NCI-H146 (cell line): ENCODE measurements at regions not wholly inside any gene's neighbourhood (a gene's known extent, or its start where the extent isn't known, plus 50 kb on each side); places are given as distances from the start of the nearest gene placed in this dataset.
A peak's percentile ranks its signal among the peaks of the same experiment; 100 is the strongest.
"Not testable (repeated sequence)": the region's sequence is repeated elsewhere in the genome, so short reads cannot be mapped to it uniquely, and the experiment has no call there.

Experiments used
- DNase-seq: peaks from one replicate; lab custom pipeline; 2025; lab: John Stamatoyannopoulos, UW

- no peak for DNase-seq
Measured at GRCh38 chr2:71922499-71923142, 225.0 kb downstream of the CYP26B1 start.

- DNase-seq, result no peak
Measured at GRCh38 chr2:71922091-71922490, 225.6 kb downstream of the CYP26B1 start.

- DNase-seq, result not testable (repeated sequence)
Measured at GRCh38 chr2:71920819-71921218, 226.8 kb downstream of the CYP26B1 start.

GRCh38 chr2:71919708-71920107 is 228.0 kb downstream of the CYP26B1 start:
- no peak for DNase-seq

GRCh38 chr2:71910277-71910676 is 237.4 kb downstream of the CYP26B1 start:
- no peak for DNase-seq

- no peak for DNase-seq
Measured at GRCh38 chr2:71908798-71909197, 238.9 kb downstream of the CYP26B1 start.

GRCh38 chr2:71907503-71907902 is 240.2 kb downstream of the CYP26B1 start:
- no peak for DNase-seq

- no peak for DNase-seq
Measured at GRCh38 chr2:71906357-71906973, 241.2 kb downstream of the CYP26B1 start.

GRCh38 chr2:71905205-71905604 is 242.5 kb downstream of the CYP26B1 start:
- no peak for DNase-seq

- no peak for DNase-seq
Measured at GRCh38 chr2:71903841-71904240, 243.8 kb downstream of the CYP26B1 start.

GRCh38 chr2:71901466-71901865 is 246.2 kb downstream of the CYP26B1 start:
- DNase-seq, result no peak

- no peak for DNase-seq
Measured at GRCh38 chr2:71898851-71899681, 248.6 kb downstream of the CYP26B1 start.

GRCh38 chr2:71898375-71898774 is 249.3 kb downstream of the CYP26B1 start:
- no peak for DNase-seq

- no peak for DNase-seq
Measured at GRCh38 chr2:71897836-71898235, 249.8 kb downstream of the CYP26B1 start.

GRCh38 chr2:71897137-71897480 is 250.6 kb downstream of the CYP26B1 start:
- DNase-seq, result no peak

- DNase-seq, result peak; percentile 26
Measured at GRCh38 chr2:71896385-71897136, 251.1 kb downstream of the CYP26B1 start.

GRCh38 chr2:71895320-71896161 is 252.1 kb downstream of the CYP26B1 start:
- no peak for DNase-seq

GRCh38 chr2:71894261-71894660 is 253.4 kb downstream of the CYP26B1 start:
- no peak for DNase-seq

GRCh38 chr2:71893646-71894045 is 254.0 kb downstream of the CYP26B1 start:
- no peak for DNase-seq

- DNase-seq, result no peak
Measured at GRCh38 chr2:71892896-71893295, 254.8 kb downstream of the CYP26B1 start.

GRCh38 chr2:71892423-71892730 is 255.3 kb downstream of the CYP26B1 start:
- DNase-seq, result no peak
